ENCODE measurements at regions not wholly inside any gene's neighbourhood (a gene's known extent, or its start where the extent isn't known, plus 50 kb on each side); places are given as distances from the start of the nearest gene placed in this dataset.

DNA sequence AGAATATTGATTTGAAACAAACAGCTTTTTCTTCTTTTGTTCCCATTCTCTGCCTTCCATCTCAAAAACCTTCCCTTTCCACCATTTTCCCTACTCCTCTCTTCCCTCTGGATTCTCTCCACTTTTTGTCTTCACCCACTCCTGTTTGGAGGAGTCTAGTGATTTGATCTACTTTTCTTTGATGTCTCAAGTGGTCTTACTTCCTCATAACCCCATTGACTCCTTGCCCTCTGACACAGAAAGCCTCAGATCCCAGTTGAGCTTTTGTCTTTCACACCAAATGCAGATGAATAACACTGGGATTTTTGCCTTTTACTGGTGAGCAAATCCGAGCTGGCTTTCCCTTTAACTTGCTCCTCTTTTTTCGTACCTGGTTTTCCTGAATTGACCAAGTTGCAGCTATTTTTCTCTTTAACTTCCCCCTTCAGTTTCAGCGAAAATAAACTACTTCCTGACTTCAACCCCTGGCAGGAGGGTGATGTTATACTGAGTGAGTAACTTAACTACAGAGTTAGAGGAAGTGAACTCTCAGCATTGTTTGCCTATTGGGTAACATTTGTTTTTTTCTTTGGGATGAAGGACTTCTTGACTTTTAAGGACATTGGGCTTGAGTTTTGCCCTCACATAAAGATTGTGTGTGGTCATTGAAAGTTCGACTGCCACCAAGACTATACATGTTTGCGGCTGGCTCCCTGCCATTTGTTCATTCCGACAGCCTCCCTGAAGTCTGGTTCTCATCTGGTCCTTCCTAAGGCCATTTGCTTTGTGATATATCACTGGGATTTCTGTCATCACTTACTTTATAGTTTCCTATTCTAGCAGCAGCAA is 392.8 kb upstream of the NR3C2 start:
- Histone ChIP-seq H3K9ac (peak overlapping the region in 7 of 11 experiments; percentile 22 to 68 (median 62); a peak in 13 of 22 replicates), H3K4me3 (peak overlapping the region in 8 of 10 experiments; percentile 2 to 45 (median 14); a peak in 11 of 20 replicates), H3K4me1 (peaks cover 16 to 29% (median 20%) of the 10 kb centered on the region in 10 experiments), H3K27ac (peak overlapping the region; percentile 35 to 84 (median 75); a peak in 21 of 22 replicates), H3K9me3 (replicated peaks in 1 of 11) (peaks cover 0 to 4% (median 0%) of the 10 kb centered on the region in 11 experiments; a peak in 2 of 22 replicates), H3K4me2 (peak overlapping the region; percentile 56 to 84 (median 72)), H3K36me3 (no peaks in the 10 kb centered on the region), H4K20me1 (no peaks in the 10 kb centered on the region), H3K27me3 (no peaks in the 10 kb centered on the region)
- TF ChIP-seq Cebpa-rat (IDR thresholded peaks at IDR 0.05), result peak in 5 of 11 experiments; percentile 24 to 70 (median 50); a peak in 6 of 22 replicates

DNA sequence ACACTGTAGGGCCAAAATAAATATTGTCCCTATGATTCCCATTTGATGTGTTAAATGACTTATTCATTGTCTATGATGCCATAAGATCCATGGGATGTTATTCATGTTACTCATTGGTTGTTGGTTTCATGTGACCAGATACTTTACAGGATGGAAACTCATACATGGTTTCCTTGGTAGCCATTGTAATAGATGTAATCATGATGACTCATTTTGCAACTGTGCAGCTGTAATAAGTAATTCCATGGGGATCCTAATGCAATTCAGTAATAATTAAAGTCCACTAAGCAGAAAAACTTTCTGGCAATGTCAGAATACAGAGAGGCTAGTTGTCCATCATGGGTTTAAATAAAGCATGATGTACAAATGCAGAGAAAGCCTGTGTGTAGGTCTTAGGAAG is 389.7 kb upstream of the NR3C2 start:
- Histone ChIP-seq H3K4me3 (no peak overlapping the region), H3K4me1 (peaks cover 16 to 29% (median 20%) of the 10 kb centered on the region in 10 experiments), H3K4me2 (no peak overlapping the region), H4K20me1 (no peaks in the 10 kb centered on the region), H3K36me3 (no peaks in the 10 kb centered on the region), H3K9me3 (replicated peaks in 1 of 11) (peaks cover 0 to 8% (median 0%) of the 10 kb centered on the region in 11 experiments; a peak in 4 of 22 replicates), H3K27ac (no peak overlapping the region; a peak in 1 of 22 replicates), H3K27me3 (no peaks in the 10 kb centered on the region), H3K9ac (no peak overlapping the region)
- no peak for TF ChIP-seq Cebpa-rat (IDR thresholded peaks at IDR 0.05)

DNA sequence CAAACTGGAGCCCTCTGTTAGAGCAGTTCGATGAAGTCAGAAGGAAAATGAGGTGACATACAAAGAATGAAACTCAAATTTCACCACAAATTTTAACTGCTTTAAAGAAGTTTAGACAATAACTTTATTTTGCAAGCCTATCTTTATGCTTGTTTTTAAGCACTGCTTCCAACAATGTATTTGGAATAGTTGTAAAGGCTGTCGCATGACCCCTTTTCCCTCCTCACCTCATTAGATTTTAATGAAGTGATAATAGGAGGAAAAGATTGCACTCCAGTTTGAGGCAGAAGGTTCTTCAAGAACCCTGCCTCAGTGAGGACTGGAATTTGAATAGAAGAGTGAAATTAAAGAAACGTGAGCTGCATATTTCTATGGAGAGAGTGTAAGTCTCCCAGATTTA is 386.1 kb upstream of the NR3C2 start:
- TF ChIP-seq Cebpa-rat (IDR thresholded peaks at IDR 0.05), result no peak
- no peak overlapping the region for H3K27ac ChIP-seq
- H3K9me3 ChIP-seq (replicated peaks in 1 of 11), result peaks cover 0 to 8% (median 0%) of the 10 kb centered on the region in 11 experiments; a peak in 3 of 22 replicates
- no peaks in the 10 kb centered on the region for H3K4me1 ChIP-seq
- no peaks in the 10 kb centered on the region for H3K27me3 ChIP-seq
- no peak overlapping the region for H3K9ac ChIP-seq
- no peak overlapping the region for H3K4me3 ChIP-seq
- no peaks in the 10 kb centered on the region for H3K36me3 ChIP-seq
- no peak overlapping the region for H3K4me2 ChIP-seq
- no peaks in the 10 kb centered on the region for H4K20me1 ChIP-seq

DNA sequence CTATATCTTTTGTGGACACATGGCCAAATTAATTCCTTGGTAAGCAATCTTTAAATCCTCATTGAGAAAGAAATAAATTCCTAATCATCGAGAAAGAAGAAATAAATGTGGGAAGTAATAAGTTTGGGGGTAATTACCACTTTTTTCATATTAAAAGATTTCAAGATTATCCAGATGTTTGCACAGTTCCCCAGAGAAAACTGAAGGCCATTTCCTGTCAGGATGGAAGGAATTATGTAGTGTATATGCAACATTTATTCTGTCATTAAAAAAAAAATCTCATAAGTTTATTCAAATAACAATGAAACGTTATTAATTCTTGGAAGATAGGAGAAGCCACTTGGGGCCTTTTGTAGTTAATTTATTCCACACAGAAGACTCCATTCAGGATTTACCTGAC is 385.6 kb upstream of the NR3C2 start:
- no peak overlapping the region for H3K9ac ChIP-seq
- H3K36me3 ChIP-seq, result no peaks in the 10 kb centered on the region
- no peak overlapping the region for H3K4me3 ChIP-seq
- H4K20me1 ChIP-seq, result no peaks in the 10 kb centered on the region
- H3K27ac ChIP-seq, result no peak overlapping the region
- TF ChIP-seq Cebpa-rat (IDR thresholded peaks at IDR 0.05), result no peak
- H3K4me2 ChIP-seq, result no peak overlapping the region
- peaks cover 0 to 8% (median 0%) of the 10 kb centered on the region in 11 experiments; a peak in 3 of 22 replicates for H3K9me3 ChIP-seq (replicated peaks in 1 of 11)
- no peaks in the 10 kb centered on the region for H3K4me1 ChIP-seq
- H3K27me3 ChIP-seq, result no peaks in the 10 kb centered on the region

DNA sequence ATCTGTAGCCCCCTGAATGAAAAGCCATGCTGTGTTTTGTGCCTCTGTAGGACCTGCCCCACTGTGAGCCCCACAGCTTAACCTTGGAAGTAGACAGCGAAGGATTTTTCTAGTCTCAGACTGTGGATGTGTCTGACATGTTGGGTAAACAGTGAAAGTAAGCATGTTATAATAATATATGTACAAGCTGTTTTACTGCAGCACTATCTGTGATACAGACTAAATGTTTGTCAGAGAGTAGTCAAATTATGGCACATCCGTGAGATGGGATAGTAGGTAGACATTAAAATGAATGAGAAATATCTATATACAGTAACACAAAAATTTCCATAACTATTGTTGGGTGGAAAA is 381.2 kb upstream of the NR3C2 start:
- Histone ChIP-seq H3K4me3 (no peak overlapping the region), H4K20me1 (no peaks in the 10 kb centered on the region), H3K27me3 (no peaks in the 10 kb centered on the region), H3K27ac (no peak overlapping the region), H3K36me3 (no peaks in the 10 kb centered on the region), H3K9ac (no peak overlapping the region), H3K4me2 (no peak overlapping the region), H3K9me3 (replicated peaks in 1 of 11) (no peaks in the 10 kb centered on the region), H3K4me1 (no peaks in the 10 kb centered on the region)
- no peak for TF ChIP-seq Cebpa-rat (IDR thresholded peaks at IDR 0.05)

DNA sequence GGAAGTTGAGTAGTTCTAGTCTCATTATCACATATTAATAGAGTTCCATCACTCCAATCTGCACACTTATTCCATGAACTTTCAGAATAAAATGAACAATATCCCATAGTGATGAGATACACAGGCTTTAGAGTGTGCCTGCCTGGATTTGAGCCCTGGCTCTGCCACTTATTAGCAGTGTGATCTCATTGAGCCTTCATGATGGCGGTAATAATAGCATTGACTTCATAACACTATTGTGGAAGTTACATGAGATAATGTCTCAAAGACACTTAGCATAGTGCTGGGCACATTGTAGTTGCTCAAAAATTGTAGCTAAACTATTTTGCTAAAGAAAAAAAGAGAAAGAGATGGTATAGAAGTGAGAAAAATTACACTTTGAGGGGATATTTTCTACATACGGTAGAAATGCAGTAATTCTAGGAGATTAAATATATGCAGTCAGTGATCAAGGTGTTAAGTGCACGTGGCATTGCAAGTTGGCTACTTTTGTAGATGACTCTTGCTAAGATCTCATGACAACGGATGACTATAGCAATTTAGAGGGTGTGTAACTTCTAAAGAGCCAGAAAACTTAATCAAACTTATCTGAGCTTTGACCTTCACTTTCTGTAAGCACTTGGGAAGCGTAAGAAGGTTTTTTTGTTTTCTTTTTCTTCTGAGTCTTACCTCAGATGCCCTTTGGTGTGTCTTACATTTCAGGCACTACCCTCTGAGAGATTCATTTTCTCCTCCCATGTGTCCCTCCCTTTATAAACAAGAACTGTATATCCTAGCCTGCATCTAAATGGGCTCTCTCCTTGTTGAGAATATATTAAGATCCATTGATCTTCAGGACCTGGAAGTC is 380.6 kb upstream of the NR3C2 start:
- Histone ChIP-seq H3K27me3 (no peaks in the 10 kb centered on the region), H3K9me3 (replicated peaks in 1 of 11) (no peaks in the 10 kb centered on the region), H3K4me2 (no peak overlapping the region), H4K20me1 (no peaks in the 10 kb centered on the region), H3K36me3 (no peaks in the 10 kb centered on the region), H3K27ac (no peak overlapping the region), H3K4me3 (no peak overlapping the region), H3K9ac (no peak overlapping the region), H3K4me1 (no peaks in the 10 kb centered on the region)
- no peak for TF ChIP-seq Cebpa-rat (IDR thresholded peaks at IDR 0.05)

DNA sequence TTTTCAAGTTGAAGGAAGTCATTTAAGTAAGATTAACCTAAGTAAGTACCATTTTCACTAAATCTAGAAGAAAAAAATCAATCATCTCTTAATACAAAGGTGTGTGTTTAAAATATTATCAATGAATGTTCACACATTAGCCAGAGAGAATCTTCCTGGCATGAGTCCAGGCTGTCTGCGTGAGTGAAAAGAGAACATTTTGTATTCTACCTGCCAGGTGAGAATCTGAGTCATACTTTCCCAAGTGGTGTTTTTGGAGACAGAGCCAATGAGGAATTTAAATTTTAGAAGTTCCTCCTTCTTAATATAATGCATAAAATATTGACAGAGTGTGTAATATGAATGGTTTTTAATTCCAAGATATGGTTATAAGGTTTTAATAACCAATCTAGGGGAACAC is 371.8 kb upstream of the NR3C2 start:
- Histone ChIP-seq H3K36me3 (no peaks in the 10 kb centered on the region), H3K27ac (no peak overlapping the region), H3K27me3 (no peaks in the 10 kb centered on the region), H3K4me1 (0 out of 20 replicates have a peak, but pooled peaks cover 0 to 11% (median 0%) of the 10 kb centered on the region in 10 experiments), H4K20me1 (no peaks in the 10 kb centered on the region), H3K4me3 (no peak overlapping the region), H3K9me3 (replicated peaks in 1 of 11) (no peaks in the 10 kb centered on the region), H3K9ac (no peak overlapping the region), H3K4me2 (no peak overlapping the region)
- TF ChIP-seq Cebpa-rat (IDR thresholded peaks at IDR 0.05), result no peak

DNA sequence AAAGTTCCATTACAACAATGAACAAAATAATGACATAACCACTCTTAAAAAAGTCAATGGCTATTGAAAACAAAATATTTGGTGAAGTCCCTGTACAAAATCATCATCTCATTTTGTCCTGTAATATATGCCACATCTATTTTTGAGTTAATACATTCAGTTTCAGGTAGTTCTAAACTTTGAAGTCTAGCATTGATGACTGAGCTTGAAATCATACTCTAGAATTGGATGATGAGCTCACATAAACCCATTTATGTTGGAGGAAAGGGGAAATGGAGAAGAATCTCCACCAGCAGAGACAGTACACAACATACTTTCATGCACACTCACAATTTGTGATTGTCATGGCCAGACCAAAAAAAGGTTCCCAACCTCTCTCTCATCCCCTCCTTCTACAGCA is 371.1 kb upstream of the NR3C2 start:
- Histone ChIP-seq H4K20me1 (no peaks in the 10 kb centered on the region), H3K4me3 (no peak overlapping the region), H3K27me3 (no peaks in the 10 kb centered on the region), H3K27ac (no peak overlapping the region), H3K4me2 (no peak overlapping the region), H3K4me1 (0 out of 20 replicates have a peak, but pooled peaks cover 0 to 11% (median 0%) of the 10 kb centered on the region in 10 experiments), H3K9ac (no peak overlapping the region), H3K36me3 (no peaks in the 10 kb centered on the region), H3K9me3 (replicated peaks in 1 of 11) (no peaks in the 10 kb centered on the region)
- TF ChIP-seq Cebpa-rat (IDR thresholded peaks at IDR 0.05), result no peak

DNA sequence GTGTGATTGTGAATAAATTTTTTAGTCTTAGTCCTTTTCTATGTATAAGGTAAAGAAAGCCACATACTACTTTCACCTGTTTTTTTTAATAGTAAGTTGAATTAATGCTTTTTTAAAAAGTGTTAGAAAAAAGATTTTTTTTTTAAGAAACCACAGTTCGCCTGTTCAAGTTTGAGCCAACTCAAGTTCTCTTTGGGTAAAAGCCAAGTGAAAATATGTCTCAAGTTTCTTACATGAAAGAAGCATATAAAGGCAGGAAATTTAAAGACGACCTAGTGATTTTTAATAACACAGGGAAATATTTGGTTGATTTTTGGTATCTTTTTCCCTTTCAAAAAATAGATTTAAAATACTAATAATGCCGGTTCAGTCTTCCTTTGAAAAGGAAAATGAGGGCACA is 369.9 kb upstream of the NR3C2 start:
- no peaks in the 10 kb centered on the region for H3K27me3 ChIP-seq
- no peaks in the 10 kb centered on the region for H4K20me1 ChIP-seq
- peaks cover 0 to under 1% (median 0%) of the 10 kb centered on the region in 11 experiments; a peak in 2 of 22 replicates for H3K9me3 ChIP-seq (replicated peaks in 1 of 11)
- TF ChIP-seq Cebpa-rat (IDR thresholded peaks at IDR 0.05), result no peak
- H3K9ac ChIP-seq, result no peak overlapping the region
- H3K4me3 ChIP-seq, result no peak overlapping the region
- H3K4me1 ChIP-seq, result peaks cover 0 to 22% (median 6%) of the 10 kb centered on the region in 10 experiments; a peak in 8 of 20 replicates
- H3K27ac ChIP-seq, result no peak overlapping the region
- H3K4me2 ChIP-seq, result no peak overlapping the region
- H3K36me3 ChIP-seq, result no peaks in the 10 kb centered on the region
